K562 (cell line): ENCODE measurements at regions not wholly inside any gene's neighbourhood (a gene's known extent, or its start where the extent isn't known, plus 50 kb on each side); places are given as distances from the start of the nearest gene placed in this dataset.

Experiments
- ATAC-seq: fragments of 200-7000 bp; cut with Tn5 transposase; 3 replicates; pipeline ENCODE4 v1.9.1; 2020; ENCODE audit warnings: moderate library complexity
- BruUV-seq: library from RNA; stranded (reverse); fragments of 400-500 nt; replicated peaks from 2 replicates; lab custom pipeline; 2021; lab: Mats Ljungman, UMichigan
- CTCF ChIA-PET: fragments of 300-600 bp; formaldehyde crosslinking; extraction: SDS; loops from one replicate; lab custom pipeline; 2021; ENCODE audit warnings: low intra/inter-chr PET ratio; lab: Yijun Ruan, JAX
- POLR2A ChIA-PET: fragments of 300-600, 350-650 bp; sonication (Branson Sonifier 250); formaldehyde crosslinking; extraction: SDS; loops from one replicate; lab custom pipeline; 2021; ENCODE audit warnings: antibody characterized with exemption, inconsistent platforms; lab: Yijun Ruan, JAX
- DNase-seq, 4 experiments: peaks; one replicate each; pipeline versions ENCODE4 v3.0.0 to v3.0.0-alpha.2; 2011 to 2018; ENCODE audit warnings: low spot score in 3 of 4, mixed read lengths in 3 of 4; ENCODE audit errors: extremely low read depth in 1 of 4
- FAIRE-seq: peaks from 2 replicates; lab custom pipeline; 2011; peaks lifted over from hg19 to GRCh38; lab: Jason Lieb, UNC
- H2AFZ ChIP-seq: 2 replicates; pipeline ENCODE4 v1.6.0; 2011; ENCODE audit warnings: low read depth, low read length, control low read depth, inconsistent platforms
- H3K27ac ChIP-seq: fragments of 200-600 bp; 3 replicates; pipeline ENCODE4 v1.8.0; 2011; ENCODE audit warnings: low read depth, mild to moderate bottlenecking, control low read depth, inconsistent platforms, low read length, moderate library complexity, mixed read lengths; ENCODE audit errors: extremely low read depth
- H3K27me3 ChIP-seq, 2 experiments: fragments of 300-600 bp in 1 of 2; 2 replicates in 1 of 2; 3 replicates in 1 of 2; pipeline versions ENCODE4 v1.6.0 to v1.8.0; 2011; ENCODE audit warnings: inconsistent platforms in 2 of 2, low read length in 2 of 2, mild to moderate bottlenecking in 1 of 2, mixed read lengths in 1 of 2, moderate library complexity in 1 of 2; ENCODE audit not compliant: control insufficient read depth in 2 of 2, insufficient read depth in 2 of 2
- H3K36me3 ChIP-seq: fragments of 300-600 bp; 3 replicates; pipeline ENCODE4 v1.8.0; 2011; ENCODE audit warnings: mild to moderate bottlenecking, low read length, inconsistent platforms; ENCODE audit not compliant: control insufficient read depth, insufficient read depth
- H3K4me1 ChIP-seq, 2 experiments: fragments of 200-600 bp in 1 of 2; replicated peaks in 1 of 2; 2 replicates in 1 of 2; 3 replicates in 1 of 2; pipeline versions ENCODE4 v1.5.1 to v1.8.0; 2011; ENCODE audit warnings: inconsistent platforms in 2 of 2, low read length in 2 of 2, mild to moderate bottlenecking in 1 of 2, mixed read lengths in 1 of 2, moderate library complexity in 1 of 2; ENCODE audit not compliant: control insufficient read depth in 2 of 2, insufficient read depth in 2 of 2
- H3K4me2 ChIP-seq: 2 replicates; pipeline ENCODE4 v1.6.1; 2011; ENCODE audit warnings: low read length, control low read depth, inconsistent platforms, mixed read lengths; ENCODE audit not compliant: insufficient read depth
- H3K4me3 ChIP-seq: fragments of 200-600 bp; sonication (generic), shearing (Covaris generic); 2 replicates; pipeline ENCODE4 v1.5.1; 2016; ENCODE audit warnings: control low read depth, inconsistent platforms
- H3K79me2 ChIP-seq: fragments of 200-600 bp; 3 replicates; pipeline ENCODE4 v1.8.0; 2011; ENCODE audit warnings: low read length, inconsistent platforms; ENCODE audit not compliant: control insufficient read depth, insufficient read depth
- H3K9ac ChIP-seq, 2 experiments: 2 replicates each; pipeline versions ENCODE4 v1.6.0 to v1.6.1; 2011; ENCODE audit warnings: low read depth in 2 of 2, low read length in 2 of 2, control low read depth in 1 of 2, inconsistent platforms in 1 of 2, mild to moderate bottlenecking in 1 of 2, mixed read lengths in 1 of 2; ENCODE audit not compliant: insufficient read depth in 1 of 2
- H3K9me1 ChIP-seq: one replicate; pipeline ENCODE4 v1.6.0; 2011; ENCODE audit warnings: inconsistent platforms, mild to moderate bottlenecking, low read length, moderate library complexity; ENCODE audit not compliant: control insufficient read depth, insufficient read depth
- H3K9me3 ChIP-seq: replicated peaks from 2 replicates; pipeline ENCODE4 v1.5.1; 2011; ENCODE audit warnings: low read depth, low read length, inconsistent platforms; ENCODE audit not compliant: control insufficient read depth, insufficient read depth
- H4K20me1 ChIP-seq: replicated peaks from 2 replicates; pipeline ENCODE4 v1.6.1; 2011; ENCODE audit warnings: low read length, inconsistent platforms, mixed read lengths; ENCODE audit not compliant: control insufficient read depth, insufficient read depth
- GTF2F1 ChIP-seq: IDR thresholded peaks from 2 replicates; pipeline ENCODE4 v1.6.1; 2011; ENCODE audit warnings: low read depth, low read length, improper control_type of control experiment
- KDM2B ChIP-seq: fragments of 250-450 bp; sonication (Bioruptor Pico); IDR thresholded peaks from 2 replicates; pipeline ENCODE4 v1.8.0; 2021; ENCODE audit warnings: mild to moderate bottlenecking, moderate library complexity
- NRF1 ChIP-seq, 2 experiments: fragments of 450-650 bp; IDR thresholded peaks in 1 of 2; conservative IDR thresholded peaks in 1 of 2; 2 replicates each; pipeline ENCODE4 v1.6.1; 2014; ENCODE audit warnings: mild to moderate bottlenecking in 2 of 2
- NUFIP1 ChIP-seq: fragments of 450-650 bp; IDR thresholded peaks from 2 replicates; pipeline ENCODE4 v1.6.1; 2018; ENCODE audit not compliant: partially characterized antibody
- SIRT6 ChIP-seq: IDR thresholded peaks from one replicate; pipeline ENCODE4 v1.6.1; 2012; ENCODE audit warnings: low read depth, mild to moderate bottlenecking, control low read depth, inconsistent platforms, low read length, moderate library complexity
- ZNF165 ChIP-seq: fragments of 250-450 bp; sonication (Bioruptor Pico); IDR thresholded peaks from 2 replicates; pipeline ENCODE4 v1.4.0; 2020; ENCODE audit warnings: borderline replicate concordance
- ZNF384 ChIP-seq: IDR thresholded peaks from 2 replicates; pipeline ENCODE4 v1.6.1; 2012; ENCODE audit warnings: low read depth, low read length, improper control_type of control experiment
- ZNF778 ChIP-seq: fragments of 450-650 bp; formaldehyde crosslinking; IDR thresholded peaks from 2 replicates; pipeline ENCODE4 v1.4.0; 2020; ENCODE audit warnings: mild to moderate bottlenecking, moderate library complexity
- WGBS: fragments of 100-300 bp; shearing (Covaris generic); methylation state at CpG from one replicate; pipeline ENCODE4 v1.1.6; 2016; ENCODE audit warnings: low coverage, mixed read lengths; ENCODE audit not compliant: insufficient coverage; ENCODE audit errors: missing lambda C conversion rate; 5-methylcytosine and 5-hydroxymethylcytosine counted together
- in situ Hi-C: fragments of 300-500 bp; cut with MboI; formaldehyde crosslinking; loops from 4 replicates; pipeline ENCODE4 v1.15.0; 2018; ENCODE audit warnings: inconsistent platforms, mixed read lengths
- intact Hi-C: fragments of 100-400 bp; cut with micrococcal nuclease; formaldehyde crosslinking; loops from 2 replicates; pipeline ENCODE4 v1.14.2; 2022

GRCh38 chr20:60759651-60760050, 492.4 kb upstream of the CDH4 start:
- ChIA-PET CTCF (no interaction called here), POLR2A (no interaction called here)
- Histone ChIP-seq H3K4me3 (no peak overlapping the region), H2AFZ (no peak overlapping the region), H3K79me2 (no peaks in the 10 kb centered on the region), H3K9me1 (no peaks in the 10 kb centered on the region), H3K27me3 (no peaks in the 10 kb centered on the region), H3K9ac (no peak overlapping the region), H4K20me1 (no peaks in the 10 kb centered on the region), H3K36me3 (no peaks in the 10 kb centered on the region), H3K9me3 (no peaks in the 10 kb centered on the region), H3K27ac (no peak overlapping the region), H3K4me1 (no peaks in the 10 kb centered on the region), H3K4me2 (no peak overlapping the region)
- DNase-seq (no peak), ATAC-seq (no peak), FAIRE-seq (no peak)
- 2% methylated on average over 6 of the region's 6 CpGs for WGBS
- in situ Hi-C loops (no loop called here), intact Hi-C loops (no loop called here)
- BruUV-seq, result no TSS peak
- TF ChIP-seq NRF1 (conservative IDR thresholded peaks at IDR 0.05 in 1 of 2, IDR thresholded peaks at IDR 0.05 in 1 of 2) (no peak), GTF2F1 (no peak), ZNF778 (CRISPR knock-in tag) (no peak), ZNF165 (CRISPR knock-in tag) (no peak), NUFIP1 (no peak), SIRT6 (no peak), ZNF384 (no peak)

GRCh38 chr20:60760256-60761000, 491.6 kb upstream of the CDH4 start:
- Histone ChIP-seq H3K4me1 (no peaks in the 10 kb centered on the region), H3K9ac (no peak overlapping the region), H3K27ac (no peak overlapping the region), H2AFZ (no peak overlapping the region), H3K4me2 (no peak overlapping the region), H3K36me3 (no peaks in the 10 kb centered on the region), H3K9me1 (no peaks in the 10 kb centered on the region), H4K20me1 (no peaks in the 10 kb centered on the region), H3K79me2 (no peaks in the 10 kb centered on the region), H3K27me3 (no peaks in the 10 kb centered on the region), H3K9me3 (no peaks in the 10 kb centered on the region), H3K4me3 (no peak overlapping the region)
- FAIRE-seq (no peak), DNase-seq (no peak), ATAC-seq (no peak)
- POLR2A ChIA-PET, result no interaction called here
- in situ Hi-C loops, result no loop called here
- 0% methylated on average over 6 of the region's 6 CpGs for WGBS
- CTCF ChIA-PET, result no interaction called here
- no TSS peak for BruUV-seq
- intact Hi-C loops, result no loop called here
- TF ChIP-seq KDM2B (CRISPR knock-in tag), result no peak
